ENCODE measurements at regions not wholly inside any gene's neighbourhood (a gene's known extent, or its start where the extent isn't known, plus 50 kb on each side); places are given as distances from the start of the nearest gene placed in this dataset.

DNA sequence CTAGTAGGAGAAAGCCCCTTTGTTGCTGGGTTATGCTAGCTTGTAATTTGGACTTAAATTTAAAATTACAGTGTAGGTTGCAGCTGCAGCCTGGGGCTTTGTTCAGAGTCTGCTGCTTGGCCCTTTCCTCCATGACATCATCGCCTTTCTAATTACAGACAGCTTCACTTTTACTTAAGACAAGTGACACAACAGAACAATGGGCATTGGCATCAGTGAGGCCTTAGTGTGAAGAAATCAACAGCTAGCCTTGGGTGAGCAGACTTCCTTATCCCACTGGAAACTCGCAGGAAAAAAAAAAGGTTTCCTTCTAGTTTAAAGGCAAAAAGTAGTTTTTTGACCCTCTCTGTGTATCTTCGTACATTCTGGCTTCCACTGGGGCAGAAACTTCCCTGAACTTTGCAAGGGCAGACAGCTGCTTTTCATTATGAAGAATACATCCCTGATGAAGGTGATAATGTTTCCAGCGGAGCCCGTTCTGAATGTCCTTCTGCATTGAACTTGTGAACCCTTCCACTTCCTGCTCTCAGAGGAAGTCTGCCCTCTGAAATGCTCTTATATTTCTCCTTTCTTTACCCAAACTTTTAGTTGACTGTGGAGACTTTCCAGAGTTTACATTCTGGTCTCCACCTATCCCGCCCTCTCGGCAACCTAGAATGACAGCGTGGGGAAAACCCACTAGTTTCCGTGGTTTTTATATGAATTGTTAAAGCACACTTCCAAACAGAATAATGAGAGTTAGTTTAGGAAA is 123.2 kb upstream of the FAM9C start:
- H3K79me2 ChIP-seq (ENCODE audit: low read length), result no peaks in the 10 kb centered on the region
- H3K4me1 ChIP-seq (ENCODE audit: insufficient read depth, low read length), result no peaks in the 10 kb centered on the region
- no peak overlapping the region for H3K9ac ChIP-seq (ENCODE audit: low read length)
- TF ChIP-seq EZH2 (IDR thresholded peaks at IDR 0.05; ENCODE audit: low read length, unreplicated experiment), result no peak
- H3F3A ChIP-seq (ENCODE audit: low read length, unreplicated experiment), result no peaks in the 10 kb centered on the region
- no peaks in the 10 kb centered on the region for H4K20me1 ChIP-seq (ENCODE audit: low read length)
- no peak overlapping the region for H3K4me3 ChIP-seq (ENCODE audit: low read length)
- H3K27ac ChIP-seq (ENCODE audit: low read length), result no peak overlapping the region
- H3K36me3 ChIP-seq (ENCODE audit: low read depth, low read length), result no peaks in the 10 kb centered on the region
- H3K9me2 ChIP-seq (replicated peaks; ENCODE audit: low read length), result no peaks in the 10 kb centered on the region
- no peaks in the 10 kb centered on the region for H3K27me3 ChIP-seq (ENCODE audit: low read length)
- H2AFZ ChIP-seq (ENCODE audit: low read length), result no peak overlapping the region
- H3K9me3 ChIP-seq (ENCODE audit: low read length), result no peaks in the 10 kb centered on the region
- DNase-seq (no peak), ATAC-seq (no peak)
- intact Hi-C loops (cut with micrococcal nuclease), result no loop called here
- ChIA-PET POLR2A (ENCODE audit: unreplicated experiment) (no interaction called here), CTCF (no interaction called here)
- no TSS peak for BruUV-seq (replicated peaks)
- no peak overlapping the region for H3K4me2 ChIP-seq (ENCODE audit: low read length)

DNA sequence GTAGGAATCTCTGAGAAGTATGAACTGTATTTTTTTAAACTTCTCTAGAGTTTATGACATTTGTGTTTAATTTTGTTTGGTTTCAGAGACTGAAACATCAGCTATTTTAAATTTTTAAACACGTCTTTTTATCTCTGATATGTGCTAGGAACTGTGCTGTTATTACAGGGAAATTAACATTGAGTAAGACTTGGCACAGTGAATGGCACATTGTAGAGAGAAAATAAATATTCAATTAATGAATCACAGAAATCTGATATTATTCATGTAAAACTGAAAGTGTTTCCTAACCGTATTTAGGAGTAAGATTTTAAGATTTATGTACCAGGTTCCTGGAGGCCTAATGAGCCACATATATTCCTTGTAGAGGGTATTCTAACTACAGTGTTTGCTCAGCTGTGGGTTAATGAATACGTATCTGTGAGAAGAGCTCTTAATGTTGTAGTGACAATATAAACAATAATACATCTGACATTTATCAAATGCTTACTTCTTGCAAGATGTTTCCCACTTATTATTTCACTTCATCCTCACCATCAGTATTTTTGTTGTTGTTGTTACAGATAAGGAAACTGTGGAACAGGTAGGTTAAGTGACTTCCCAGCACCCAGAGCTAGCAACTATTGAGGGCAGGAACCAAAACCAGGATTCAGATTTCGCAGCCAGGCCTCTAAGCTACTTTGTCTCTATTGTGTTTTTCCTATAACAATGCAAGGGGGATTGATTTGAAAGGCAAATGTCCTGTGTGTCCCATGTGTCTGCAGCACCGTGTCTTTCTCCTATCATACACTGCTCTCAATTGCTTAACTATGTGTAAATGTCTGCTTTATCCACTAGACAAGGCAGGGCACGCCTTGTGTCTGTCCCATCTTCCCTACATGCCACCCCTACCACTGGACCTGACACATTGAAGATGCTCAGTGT is 121.1 kb upstream of the FAM9C start:
- H4K20me1 ChIP-seq (ENCODE audit: low read length), result no peaks in the 10 kb centered on the region
- intact Hi-C loops (cut with micrococcal nuclease), result no loop called here
- no peaks in the 10 kb centered on the region for H3K9me3 ChIP-seq (ENCODE audit: low read length)
- ChIA-PET POLR2A (ENCODE audit: unreplicated experiment) (no interaction called here), CTCF (no interaction called here)
- H3K9me2 ChIP-seq (replicated peaks; ENCODE audit: low read length), result no peaks in the 10 kb centered on the region
- DNase-seq, result no peak
- H3K4me2 ChIP-seq (ENCODE audit: low read length), result no peak overlapping the region
- H3K4me1 ChIP-seq (ENCODE audit: insufficient read depth, low read length), result peaks cover 5% of the 10 kb centered on the region; the same call in 1 of the 2 replicates
- TF ChIP-seq, protein P1, sequence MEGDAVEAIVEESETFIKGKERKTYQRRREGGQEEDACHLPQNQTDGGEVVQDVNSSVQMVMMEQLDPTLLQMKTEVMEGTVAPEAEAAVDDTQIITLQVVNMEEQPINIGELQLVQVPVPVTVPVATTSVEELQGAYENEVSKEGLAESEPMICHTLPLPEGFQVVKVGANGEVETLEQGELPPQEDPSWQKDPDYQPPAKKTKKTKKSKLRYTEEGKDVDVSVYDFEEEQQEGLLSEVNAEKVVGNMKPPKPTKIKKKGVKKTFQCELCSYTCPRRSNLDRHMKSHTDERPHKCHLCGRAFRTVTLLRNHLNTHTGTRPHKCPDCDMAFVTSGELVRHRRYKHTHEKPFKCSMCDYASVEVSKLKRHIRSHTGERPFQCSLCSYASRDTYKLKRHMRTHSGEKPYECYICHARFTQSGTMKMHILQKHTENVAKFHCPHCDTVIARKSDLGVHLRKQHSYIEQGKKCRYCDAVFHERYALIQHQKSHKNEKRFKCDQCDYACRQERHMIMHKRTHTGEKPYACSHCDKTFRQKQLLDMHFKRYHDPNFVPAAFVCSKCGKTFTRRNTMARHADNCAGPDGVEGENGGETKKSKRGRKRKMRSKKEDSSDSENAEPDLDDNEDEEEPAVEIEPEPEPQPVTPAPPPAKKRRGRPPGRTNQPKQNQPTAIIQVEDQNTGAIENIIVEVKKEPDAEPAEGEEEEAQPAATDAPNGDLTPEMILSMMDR (conservative IDR thresholded peaks at IDR 0.05; ENCODE audit: low read depth, low read length), result no peak
- TF ChIP-seq EZH2phosphoT487 (IDR thresholded peaks at IDR 0.05; ENCODE audit: borderline replicate concordance, low read length) (no peak), EZH2 (IDR thresholded peaks at IDR 0.05; ENCODE audit: low read length, unreplicated experiment) (no peak)
- H3K27ac ChIP-seq (ENCODE audit: low read length), result no peak overlapping the region
- H2AFZ ChIP-seq (ENCODE audit: low read length), result no peak overlapping the region
- no peak overlapping the region for H3K4me3 ChIP-seq (ENCODE audit: low read length)
- no peaks in the 10 kb centered on the region for H3K79me2 ChIP-seq (ENCODE audit: low read length)
- H3K36me3 ChIP-seq (ENCODE audit: low read depth, low read length), result no peaks in the 10 kb centered on the region
- no peaks in the 10 kb centered on the region for H3K27me3 ChIP-seq (ENCODE audit: low read length)
- H3K9ac ChIP-seq (ENCODE audit: low read length), result no peak overlapping the region
- no peak for ATAC-seq
- H3F3A ChIP-seq (ENCODE audit: low read length, unreplicated experiment), result no peaks in the 10 kb centered on the region
- no TSS peak for BruUV-seq (replicated peaks)

DNA sequence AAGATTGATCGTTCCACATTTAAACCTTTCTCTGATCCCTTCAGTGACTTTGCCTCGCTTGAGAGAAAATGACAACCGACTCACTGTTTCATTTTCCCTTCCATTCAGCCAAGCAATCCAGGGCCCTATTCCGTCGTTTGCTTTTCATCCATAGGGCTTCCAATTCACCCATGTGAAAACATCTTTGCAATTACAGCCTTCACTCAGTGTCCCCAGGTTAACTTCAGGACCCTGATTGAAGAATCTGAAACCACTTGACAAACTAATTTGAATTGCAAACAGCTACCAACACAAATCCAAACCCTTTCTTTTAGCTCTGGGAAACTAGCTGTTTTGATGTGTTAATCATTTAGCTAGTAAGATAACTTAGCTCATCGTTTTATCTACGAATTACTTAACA is 120.2 kb upstream of the FAM9C start:
- H4K20me1 ChIP-seq (ENCODE audit: low read length), result no peaks in the 10 kb centered on the region
- ATAC-seq, result no peak
- no peak overlapping the region for H3K27ac ChIP-seq (ENCODE audit: low read length)
- POLR2A ChIA-PET (ENCODE audit: unreplicated experiment), result no interaction called here
- BruUV-seq (replicated peaks), result no TSS peak
- no peak for DNase-seq
- H3K9me2 ChIP-seq (replicated peaks; ENCODE audit: low read length), result no peaks in the 10 kb centered on the region
- H3K79me2 ChIP-seq (ENCODE audit: low read length), result no peaks in the 10 kb centered on the region
- peaks cover 5% of the 10 kb centered on the region; the same call in 1 of the 2 replicates for H3K4me1 ChIP-seq (ENCODE audit: insufficient read depth, low read length)
- H3K36me3 ChIP-seq (ENCODE audit: low read depth, low read length), result no peaks in the 10 kb centered on the region
- H3K27me3 ChIP-seq (ENCODE audit: low read length), result no peaks in the 10 kb centered on the region
- H3K4me2 ChIP-seq (ENCODE audit: low read length), result no peak overlapping the region
- no peak overlapping the region for H3K4me3 ChIP-seq (ENCODE audit: low read length)
- no peaks in the 10 kb centered on the region for H3F3A ChIP-seq (ENCODE audit: low read length, unreplicated experiment)
- CTCF ChIA-PET, result no interaction called here
- H2AFZ ChIP-seq (ENCODE audit: low read length), result no peak overlapping the region
- intact Hi-C loops (cut with micrococcal nuclease), result no loop called here
- H3K9ac ChIP-seq (ENCODE audit: low read length), result no peak overlapping the region
- TF ChIP-seq, protein P1 (conservative IDR thresholded peaks at IDR 0.05; ENCODE audit: low read depth, low read length), result no peak
- TF ChIP-seq EZH2phosphoT487 (IDR thresholded peaks at IDR 0.05; ENCODE audit: borderline replicate concordance, low read length), result no peak
- no peak for TF ChIP-seq EZH2 (IDR thresholded peaks at IDR 0.05; ENCODE audit: low read length, unreplicated experiment)
- no peaks in the 10 kb centered on the region for H3K9me3 ChIP-seq (ENCODE audit: low read length)

All from PC-3 (cell line).